Fibroblast of lung (primary cell): ENCODE measurements at regions not wholly inside any gene's neighbourhood (a gene's known extent, or its start where the extent isn't known, plus 50 kb on each side); places are given as distances from the start of the nearest gene placed in this dataset.

Experiments used
- DNase-seq, 2 donors: peaks; one replicate each; pipeline versions ENCODE4 v3.0.0 to v3.0.0-alpha.2; 2010; ENCODE audit warnings: low read depth in 2 of 2
- H2AFZ ChIP-seq: 2 replicates; pipeline ENCODE4 v1.5.1; 2012; ENCODE audit warnings: low read length, control low read depth, inconsistent platforms
- H3K27ac ChIP-seq: 2 replicates; pipeline ENCODE4 v1.5.1; 2011; ENCODE audit warnings: low read length, control low read depth; ENCODE audit not compliant: insufficient read depth
- H3K27me3 ChIP-seq: 2 replicates; pipeline ENCODE4 v1.5.1; 2011; ENCODE audit warnings: mild to moderate bottlenecking, low read length; ENCODE audit not compliant: control insufficient read depth, insufficient read depth
- H3K36me3 ChIP-seq: 2 replicates; pipeline ENCODE4 v1.5.1; 2011; ENCODE audit warnings: low read length; ENCODE audit not compliant: control insufficient read depth, insufficient read depth
- H3K4me1 ChIP-seq: 2 replicates; pipeline ENCODE4 v1.5.1; 2011; ENCODE audit warnings: low read length; ENCODE audit not compliant: control insufficient read depth, insufficient read depth; ENCODE audit errors: extremely low read depth
- H3K4me2 ChIP-seq: 2 replicates; pipeline ENCODE4 v1.5.1; 2011; ENCODE audit warnings: low read length, control low read depth; ENCODE audit not compliant: insufficient read depth; ENCODE audit errors: extremely low read depth
- H3K4me3 ChIP-seq, 4 experiments: fragments of 200-600 bp in 1 of 4; sonication (generic) in 1 of 4; replicated peaks in 1 of 4; 2 replicates each; pipeline ENCODE4 v1.5.1; 2011 to 2016; ENCODE audit warnings: low read length in 4 of 4, low read depth in 3 of 4, mild to moderate bottlenecking in 3 of 4, control low read depth in 2 of 4, inconsistent platforms in 1 of 4, mixed read lengths in 1 of 4; ENCODE audit not compliant: insufficient read depth in 1 of 4; ENCODE audit errors: control extremely low read depth in 1 of 4
- H3K79me2 ChIP-seq: 2 replicates; pipeline ENCODE4 v1.5.1; 2012; ENCODE audit warnings: mild to moderate bottlenecking, low read length, inconsistent platforms; ENCODE audit not compliant: control insufficient read depth, insufficient read depth
- H3K9ac ChIP-seq: 2 replicates; pipeline ENCODE4 v1.5.1; 2011; ENCODE audit warnings: mild to moderate bottlenecking, low read length, control low read depth; ENCODE audit not compliant: insufficient read depth
- H3K9me3 ChIP-seq: 2 replicates; pipeline ENCODE4 v1.5.1; 2012; ENCODE audit warnings: low read depth, low read length; ENCODE audit not compliant: control insufficient read depth, insufficient read depth
- H4K20me1 ChIP-seq: 2 replicates; pipeline ENCODE4 v1.5.1; 2011; ENCODE audit warnings: low read length; ENCODE audit not compliant: control insufficient read depth, insufficient read depth; ENCODE audit errors: extremely low read depth
- EZH2 ChIP-seq: IDR thresholded peaks from 2 replicates; pipeline ENCODE4 v1.5.1; 2012; ENCODE audit warnings: low read length, control low read depth, mild to moderate bottlenecking; ENCODE audit errors: missing control alignments
- TF ChIP-seq, protein P1 (sequence below), 2 donors: IDR thresholded peaks in 1 of 2; conservative IDR thresholded peaks in 1 of 2; 1 replicate in 1 of 2; 2 replicates in 1 of 2; pipeline ENCODE4 v1.5.1; 2011 to 2012; ENCODE audit warnings: low read length in 2 of 2, control low read depth in 1 of 2, inconsistent platforms in 1 of 2, low read depth in 1 of 2, mild to moderate bottlenecking in 1 of 2

DNA sequence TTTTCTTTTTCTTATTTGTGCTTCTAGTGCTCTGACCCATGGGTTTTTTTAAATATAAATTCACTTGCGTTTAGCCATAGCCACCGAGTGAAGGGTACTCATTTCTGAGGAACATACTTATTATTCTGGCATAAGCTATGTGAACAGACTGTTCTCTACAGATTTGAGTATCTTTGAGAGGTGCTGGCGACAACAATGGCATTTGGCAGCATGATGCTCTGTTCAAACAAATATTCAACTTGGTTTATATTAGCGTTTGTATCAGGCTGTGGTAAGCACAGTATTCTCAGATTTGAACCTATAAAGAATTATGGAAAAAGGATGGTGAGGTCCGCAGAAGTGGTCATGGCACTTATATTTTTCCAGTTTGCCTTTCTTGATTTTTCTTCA lies 108.7 kb upstream of the LIMCH1 start:
- Histone ChIP-seq H3K4me2 (no peak overlapping the region), H3K27ac (no peak overlapping the region), H3K79me2 (no peaks in the 10 kb centered on the region), H3K4me1 (no peaks in the 10 kb centered on the region), H3K27me3 (no peaks in the 10 kb centered on the region), H3K4me3 (no peak overlapping the region), H4K20me1 (no peaks in the 10 kb centered on the region), H2AFZ (no peak overlapping the region), H3K9me3 (no peaks in the 10 kb centered on the region), H3K36me3 (no peaks in the 10 kb centered on the region), H3K9ac (no peak overlapping the region)
- DNase-seq, result no peak
- TF ChIP-seq, protein P1, sequence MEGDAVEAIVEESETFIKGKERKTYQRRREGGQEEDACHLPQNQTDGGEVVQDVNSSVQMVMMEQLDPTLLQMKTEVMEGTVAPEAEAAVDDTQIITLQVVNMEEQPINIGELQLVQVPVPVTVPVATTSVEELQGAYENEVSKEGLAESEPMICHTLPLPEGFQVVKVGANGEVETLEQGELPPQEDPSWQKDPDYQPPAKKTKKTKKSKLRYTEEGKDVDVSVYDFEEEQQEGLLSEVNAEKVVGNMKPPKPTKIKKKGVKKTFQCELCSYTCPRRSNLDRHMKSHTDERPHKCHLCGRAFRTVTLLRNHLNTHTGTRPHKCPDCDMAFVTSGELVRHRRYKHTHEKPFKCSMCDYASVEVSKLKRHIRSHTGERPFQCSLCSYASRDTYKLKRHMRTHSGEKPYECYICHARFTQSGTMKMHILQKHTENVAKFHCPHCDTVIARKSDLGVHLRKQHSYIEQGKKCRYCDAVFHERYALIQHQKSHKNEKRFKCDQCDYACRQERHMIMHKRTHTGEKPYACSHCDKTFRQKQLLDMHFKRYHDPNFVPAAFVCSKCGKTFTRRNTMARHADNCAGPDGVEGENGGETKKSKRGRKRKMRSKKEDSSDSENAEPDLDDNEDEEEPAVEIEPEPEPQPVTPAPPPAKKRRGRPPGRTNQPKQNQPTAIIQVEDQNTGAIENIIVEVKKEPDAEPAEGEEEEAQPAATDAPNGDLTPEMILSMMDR (conservative IDR thresholded peaks at IDR 0.05 in 1 of 2, IDR thresholded peaks at IDR 0.05 in 1 of 2; ENCODE audit: low read depth in 1 of 2, low read length in 2 of 2), result no peak
- TF ChIP-seq EZH2, result no peak

DNA sequence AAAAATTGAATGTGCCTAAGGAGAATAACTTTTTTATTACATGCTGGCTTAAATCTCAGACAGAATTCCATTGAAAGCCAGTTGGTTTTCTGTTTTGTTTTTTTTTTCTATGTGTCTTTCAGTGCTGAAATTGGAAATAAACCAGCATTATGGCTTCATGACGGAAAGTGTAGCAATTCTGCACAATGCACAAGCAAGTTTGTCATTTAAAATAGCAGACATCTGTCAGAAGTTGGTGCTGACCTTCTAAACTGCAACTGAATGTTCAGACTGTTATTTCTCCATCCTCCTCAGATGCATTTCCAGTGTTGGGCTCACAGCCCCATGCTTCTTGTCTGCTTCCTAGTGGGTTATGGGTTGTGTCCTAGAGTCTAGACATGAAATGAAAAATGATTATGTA lies 107.2 kb upstream of the LIMCH1 start:
- H3K27ac ChIP-seq, result no peak overlapping the region
- H3K4me1 ChIP-seq, result no peaks in the 10 kb centered on the region
- H4K20me1 ChIP-seq, result no peaks in the 10 kb centered on the region
- no peak overlapping the region for H3K9ac ChIP-seq
- TF ChIP-seq, protein P1 (conservative IDR thresholded peaks at IDR 0.05 in 1 of 2, IDR thresholded peaks at IDR 0.05 in 1 of 2; ENCODE audit: low read depth in 1 of 2, low read length in 2 of 2), result no peak
- TF ChIP-seq EZH2, result no peak
- H3K79me2 ChIP-seq, result no peaks in the 10 kb centered on the region
- no peak overlapping the region for H2AFZ ChIP-seq
- H3K36me3 ChIP-seq, result no peaks in the 10 kb centered on the region
- H3K4me2 ChIP-seq, result no peak overlapping the region
- no peak overlapping the region for H3K4me3 ChIP-seq
- H3K9me3 ChIP-seq, result no peaks in the 10 kb centered on the region
- peak in 1 of 2 donors; percentile 18 for DNase-seq
- no peaks in the 10 kb centered on the region for H3K27me3 ChIP-seq

- no peaks in the 10 kb centered on the region for H3K27me3 ChIP-seq
- no peak overlapping the region for H3K27ac ChIP-seq
- H3K4me2 ChIP-seq, result no peak overlapping the region
- H3K4me3 ChIP-seq, result no peak overlapping the region
- H3K4me1 ChIP-seq, result no peaks in the 10 kb centered on the region
- H3K36me3 ChIP-seq, result no peaks in the 10 kb centered on the region
- no peak overlapping the region for H3K9ac ChIP-seq
- H3K9me3 ChIP-seq, result no peaks in the 10 kb centered on the region
- H2AFZ ChIP-seq, result no peak overlapping the region
- H4K20me1 ChIP-seq, result no peaks in the 10 kb centered on the region
- DNase-seq, result no peak
- no peaks in the 10 kb centered on the region for H3K79me2 ChIP-seq
- TF ChIP-seq, protein P1 (conservative IDR thresholded peaks at IDR 0.05 in 1 of 2, IDR thresholded peaks at IDR 0.05 in 1 of 2; ENCODE audit: low read depth in 1 of 2, low read length in 2 of 2), result no peak
- TF ChIP-seq EZH2, result no peak
Observed at GRCh38 chr4:41431276-41431675, 106.7 kb upstream of the LIMCH1 start.
